Stimulated activated CD4-positive, alpha-beta T cell treated with anti-CD3 and anti-CD28 coated beads, Interleukin-12 subunit alpha, Interleukin-12 subunit beta, amount 100 ng/mL, for 48 hours (primary cell): ENCODE measurements at regions not wholly inside any gene's neighbourhood (a gene's known extent, or its start where the extent isn't known, plus 50 kb on each side); places are given as distances from the start of the nearest gene placed in this dataset.
"Not testable (repeated sequence)": the region's sequence is repeated elsewhere in the genome, so short reads cannot be mapped to it uniquely, and the experiment has no call there.

Experiments
- DNase-seq, 3 donors: peaks; one replicate each; pipeline ENCODE4 v3.0.0-alpha.2; 2020; ENCODE audit warnings: low read depth in 2 of 3, low spot score in 1 of 3

- DNase-seq = not testable (repeated sequence)
Measured at GRCh38 chr16:9676560-9677300, 505.5 kb downstream of the GRIN2A start.

- DNase-seq = no peak
Measured at GRCh38 chr16:9677301-9677653, 505.0 kb downstream of the GRIN2A start.

GRCh38 chr16:9679213-9679767 lies 502.9 kb downstream of the GRIN2A start:
- DNase-seq = no peak

- no peak for DNase-seq
Measured at GRCh38 chr16:9680019-9680655, 502.1 kb downstream of the GRIN2A start.

GRCh38 chr16:9680968-9681367 lies 501.3 kb downstream of the GRIN2A start:
- no peak for DNase-seq

GRCh38 chr16:9681508-9681907 lies 500.7 kb downstream of the GRIN2A start:
- DNase-seq = no peak

GRCh38 chr16:9682320-9682719 lies 499.9 kb downstream of the GRIN2A start:
- no peak for DNase-seq

- no peak for DNase-seq
Measured at GRCh38 chr16:9683677-9684076, 498.6 kb downstream of the GRIN2A start.

- DNase-seq = no peak
Measured at GRCh38 chr16:9687737-9688319, 494.4 kb downstream of the GRIN2A start.

GRCh38 chr16:9689597-9689996 lies 492.6 kb downstream of the GRIN2A start:
- DNase-seq = no peak

- DNase-seq = no peak
Measured at GRCh38 chr16:9695152-9695551, 487.1 kb downstream of the GRIN2A start.
